GM12878 (cell line): ENCODE measurements at regions not wholly inside any gene's neighbourhood (a gene's known extent, or its start where the extent isn't known, plus 50 kb on each side); places are given as distances from the start of the nearest gene placed in this dataset.
A peak's percentile ranks its signal among the peaks of the same experiment; 100 is the strongest.

Experiments
- BRCA1 ChIP-seq: IDR thresholded peaks from 2 replicates; pipeline ENCODE4 v1.6.1; 2011; ENCODE audit warnings: low read depth, low read length, improper control_type of control experiment
- CREB1 ChIP-seq: IDR thresholded peaks from 2 replicates; pipeline ENCODE4 v1.6.1; 2012; ENCODE audit warnings: low read depth, mild to moderate bottlenecking, inconsistent platforms
- E2F8 ChIP-seq: fragments of 450-650 bp; IDR thresholded peaks from 2 replicates; pipeline ENCODE4 v1.6.1; 2018; ENCODE audit warnings: mild to moderate bottlenecking, low read depth, moderate library complexity; ENCODE audit not compliant: partially characterized antibody
- EP300 ChIP-seq, 2 experiments: fragments of 150-350 bp in 1 of 2; IDR thresholded peaks; 2 replicates each; pipeline ENCODE4 v1.6.1; 2011 to 2012; ENCODE audit warnings: low read depth in 2 of 2, low read length in 2 of 2, borderline replicate concordance in 1 of 2, improper control_type of control experiment in 1 of 2, inconsistent platforms in 1 of 2; ENCODE audit not compliant: control insufficient read depth in 1 of 2
- MEF2B ChIP-seq: fragments of 450-650 bp; IDR thresholded peaks from 2 replicates; pipeline ENCODE4 v1.6.1; 2018; ENCODE audit warnings: mild to moderate bottlenecking, moderate library complexity; ENCODE audit not compliant: partially characterized antibody, poor library complexity, severe bottlenecking
- MTA2 ChIP-seq: fragments of 450-650 bp; IDR thresholded peaks from 2 replicates; pipeline ENCODE4 v1.6.1; 2016; ENCODE audit warnings: low read depth, mild to moderate bottlenecking, moderate library complexity
- NKRF ChIP-seq: fragments of 450-650 bp; conservative IDR thresholded peaks from 2 replicates; pipeline ENCODE4 v1.6.1; 2017; ENCODE audit warnings: mild to moderate bottlenecking, moderate library complexity
- PRDM15 ChIP-seq: fragments of 450-650 bp; formaldehyde crosslinking; IDR thresholded peaks from 2 replicates; pipeline ENCODE4 v1.4.0; 2020; ENCODE audit warnings: mild to moderate bottlenecking, moderate library complexity
- RAD21 ChIP-seq: IDR thresholded peaks from 2 replicates; pipeline ENCODE4 v1.6.1; 2011; ENCODE audit warnings: mild to moderate bottlenecking, low read depth, low read length, moderate library complexity; ENCODE audit not compliant: insufficient read depth
- RELA ChIP-seq: fragments of 450-650 bp; IDR thresholded peaks from 2 replicates; pipeline ENCODE4 v1.8.0; 2014; ENCODE audit warnings: borderline replicate concordance; ENCODE audit not compliant: partially characterized antibody
- SKIL ChIP-seq: fragments of 450-650 bp; IDR thresholded peaks from 2 replicates; pipeline ENCODE4 v1.6.1; 2017; ENCODE audit warnings: mild to moderate bottlenecking, low read depth, inconsistent platforms; ENCODE audit not compliant: poor library complexity, severe bottlenecking
- ZNF592 ChIP-seq: fragments of 450-650 bp; IDR thresholded peaks from 2 replicates; pipeline ENCODE4 v1.6.1; 2017; ENCODE audit warnings: mild to moderate bottlenecking, moderate library complexity
- ZZZ3 ChIP-seq: IDR thresholded peaks from 2 replicates; pipeline ENCODE4 v1.6.1; 2011; ENCODE audit warnings: low read depth; ENCODE audit not compliant: control insufficient read depth, insufficient read length

- TF ChIP-seq NKRF (no peak), MEF2B (no peak), ZZZ3 (no peak), BRCA1 (no peak), E2F8 (no peak), CREB1 (no peak), EP300 (IDR thresholded peaks at IDR 0.05; ENCODE audit: borderline replicate concordance in 1 of 2, control insufficient read depth in 1 of 2, low read depth in 2 of 2, low read length in 2 of 2) (no peak), RELA (no peak), MTA2 (no peak), PRDM15 (no peak), ZNF592 (no peak), RAD21 (no peak), SKIL (peak; percentile 18)
Observed at GRCh38 chr3:72444656-72445223, 403.5 kb downstream of the SHQ1 start (continued).
